Neural cell (in vitro differentiated cells): ENCODE measurements at regions not wholly inside any gene's neighbourhood (a gene's known extent, or its start where the extent isn't known, plus 50 kb on each side); places are given as distances from the start of the nearest gene placed in this dataset.

Experiments used
- H2AFZ ChIP-seq: fragments of 200-600, 300-800 bp; sonication (generic), shearing (Covaris generic); 2 replicates; pipeline ENCODE4 v1.6.0; 2014; ENCODE audit warnings: low read depth, mild to moderate bottlenecking, antibody characterized with exemption, low read length, moderate library complexity
- H3F3A ChIP-seq: fragments of 200-600 bp; shearing (Covaris generic); 2 replicates; pipeline ENCODE4 v1.6.1; 2016; ENCODE audit warnings: mild to moderate bottlenecking, moderate library complexity, mixed read lengths, antibody characterized with exemption, low read length; ENCODE audit not compliant: insufficient read depth, poor library complexity, severe bottlenecking
- H3K27ac ChIP-seq: fragments of 200-600, 300-800 bp; sonication (generic), shearing (Covaris generic); 2 replicates; pipeline ENCODE4 v1.5.1; 2014; ENCODE audit warnings: mild to moderate bottlenecking, low read length, moderate library complexity
- H3K27me3 ChIP-seq: fragments of 300-800, 200-600 bp; sonication (generic), shearing (Covaris generic); 2 replicates; pipeline ENCODE4 v1.6.0; 2014; ENCODE audit warnings: mild to moderate bottlenecking, low read depth, low read length, moderate library complexity; ENCODE audit not compliant: insufficient read depth
- H3K36me3 ChIP-seq: fragments of 300-800, 200-600 bp; sonication (generic), shearing (Covaris generic); 2 replicates; pipeline ENCODE4 v1.5.1; 2014; ENCODE audit warnings: mild to moderate bottlenecking, antibody characterized with exemption, low read length, moderate library complexity; ENCODE audit not compliant: insufficient read depth
- H3K4me2 ChIP-seq: fragments of 300-800, 200-600 bp; sonication (generic), shearing (Covaris generic); 2 replicates; pipeline ENCODE4 v1.6.0; 2014; ENCODE audit warnings: mild to moderate bottlenecking, low read length
- H3K4me3 ChIP-seq: fragments of 300-800, 200-600 bp; sonication (generic), shearing (Covaris generic); 2 replicates; pipeline ENCODE4 v1.5.1; 2014; ENCODE audit warnings: mild to moderate bottlenecking, low read length, moderate library complexity
- H3K79me2 ChIP-seq: fragments of 200-600 bp; shearing (Covaris generic); replicated peaks from 2 replicates; pipeline ENCODE4 v1.6.0; 2014; ENCODE audit warnings: mild to moderate bottlenecking, low read length, moderate library complexity; ENCODE audit not compliant: insufficient read depth
- H3K9ac ChIP-seq: fragments of 300-800, 200-600 bp; sonication (generic), shearing (Covaris generic); 2 replicates; pipeline ENCODE4 v1.6.1; 2016; ENCODE audit warnings: mild to moderate bottlenecking, low read length, mixed read lengths
- H3K9me2 ChIP-seq: fragments of 200-600 bp; shearing (Covaris generic); 2 replicates; pipeline ENCODE4 v1.6.1; 2016; ENCODE audit warnings: mild to moderate bottlenecking, low read length, mixed read lengths; ENCODE audit not compliant: insufficient read depth
- H3K9me3 ChIP-seq: fragments of 200-600, 300-800 bp; sonication (generic), shearing (Covaris generic); 2 replicates; pipeline ENCODE4 v1.6.1; 2016; ENCODE audit warnings: mild to moderate bottlenecking, mixed run types, low read length, moderate library complexity, mixed read lengths
- H4K20me1 ChIP-seq: fragments of 200-600 bp; shearing (Covaris generic); 2 replicates; pipeline ENCODE4 v1.6.1; 2016; ENCODE audit warnings: mild to moderate bottlenecking, mixed run types; ENCODE audit not compliant: insufficient read depth
- CTCF ChIP-seq: fragments of 450-650 bp; IDR thresholded peaks from 2 replicates; pipeline ENCODE4 v1.5.1; 2014; ENCODE audit warnings: antibody characterized with exemption, mild to moderate bottlenecking, moderate library complexity; ENCODE audit not compliant: poor library complexity, severe bottlenecking
- EP300 ChIP-seq: fragments of 450-650 bp; conservative IDR thresholded peaks from 2 replicates; pipeline ENCODE4 v1.6.1; 2014; ENCODE audit warnings: antibody characterized with exemption, mild to moderate bottlenecking, moderate library complexity; ENCODE audit not compliant: poor library complexity, severe bottlenecking
- EZH2 ChIP-seq: fragments of 200-600, 300-800 bp; shearing (Covaris generic), sonication (generic); IDR thresholded peaks from 2 replicates; pipeline ENCODE4 v1.6.1; 2014; ENCODE audit warnings: antibody characterized with exemption, low read length, borderline replicate concordance, mild to moderate bottlenecking; ENCODE audit not compliant: insufficient read depth, poor library complexity, severe bottlenecking
- MXI1 ChIP-seq: fragments of 450-650 bp; conservative IDR thresholded peaks from 2 replicates; pipeline ENCODE4 v1.6.1; 2014; ENCODE audit warnings: antibody characterized with exemption, mild to moderate bottlenecking; ENCODE audit not compliant: poor library complexity, severe bottlenecking
- POLR2AphosphoS5 ChIP-seq: IDR thresholded peaks from 2 replicates; pipeline ENCODE4 v1.6.1; 2012
- RAD21 ChIP-seq: fragments of 450-650 bp; conservative IDR thresholded peaks from 2 replicates; pipeline ENCODE4 v1.6.1; 2014; ENCODE audit warnings: antibody characterized with exemption, mild to moderate bottlenecking, moderate library complexity
- REST ChIP-seq: IDR thresholded peaks from 2 replicates; pipeline ENCODE4 v1.6.1; 2012; ENCODE audit warnings: borderline replicate concordance
- SMC3 ChIP-seq: fragments of 450-650 bp; conservative IDR thresholded peaks from 2 replicates; pipeline ENCODE4 v1.6.1; 2014; ENCODE audit warnings: antibody characterized with exemption, mild to moderate bottlenecking, moderate library complexity; ENCODE audit not compliant: poor library complexity
- TAF1 ChIP-seq: IDR thresholded peaks from 2 replicates; pipeline ENCODE4 v1.6.1; 2012; ENCODE audit warnings: low read depth

GRCh38 chr4:148542922-148543623, 100.9 kb upstream of the NR3C2 start:
- no peak overlapping the region for H3K4me2 ChIP-seq

GRCh38 chr4:148540622-148541326, 98.6 kb upstream of the NR3C2 start:
- no peaks in the 10 kb centered on the region for H3K9me3 ChIP-seq
- H3K4me2 ChIP-seq, result no peak overlapping the region
- no peaks in the 10 kb centered on the region for H3K79me2 ChIP-seq
- H3K9me2 ChIP-seq, result no peaks in the 10 kb centered on the region
- no peaks in the 10 kb centered on the region for H4K20me1 ChIP-seq
- TF ChIP-seq POLR2AphosphoS5 (no peak), EZH2 (no peak), MXI1 (no peak), REST (no peak), RAD21 (no peak), CTCF (no peak), SMC3 (no peak), TAF1 (no peak), EP300 (no peak)
- no peaks in the 10 kb centered on the region for H3F3A ChIP-seq
- H3K9ac ChIP-seq, result no peak overlapping the region
- H3K4me3 ChIP-seq, result no peak overlapping the region
- H3K27ac ChIP-seq, result no peak overlapping the region
- no peaks in the 10 kb centered on the region for H3K36me3 ChIP-seq
- H2AFZ ChIP-seq, result no peak overlapping the region
- H3K27me3 ChIP-seq, result no peaks in the 10 kb centered on the region

More at GRCh38 chr4:148542922-148543623, 100.9 kb upstream of the NR3C2 start:
- Histone ChIP-seq H3K4me3 (no peak overlapping the region), H3K9me3 (no peaks in the 10 kb centered on the region), H3K79me2 (no peaks in the 10 kb centered on the region), H2AFZ (no peak overlapping the region), H3K9me2 (no peaks in the 10 kb centered on the region), H3K9ac (no peak overlapping the region), H3F3A (no peaks in the 10 kb centered on the region), H3K27ac (no peak overlapping the region), H3K36me3 (no peaks in the 10 kb centered on the region), H3K27me3 (no peaks in the 10 kb centered on the region), H4K20me1 (no peaks in the 10 kb centered on the region)
- no peak for TF ChIP-seq SMC3
- TF ChIP-seq REST, result no peak
- no peak for TF ChIP-seq EZH2
- no peak for TF ChIP-seq EP300
- no peak for TF ChIP-seq RAD21
